GM12873 (cell line): ENCODE measurements at regions not wholly inside any gene's neighbourhood (a gene's known extent, or its start where the extent isn't known, plus 50 kb on each side); places are given as distances from the start of the nearest gene placed in this dataset.

Experiments used
- TF ChIP-seq, protein P1 (sequence below): IDR thresholded peaks from 2 replicates; pipeline ENCODE4 v1.5.1; 2012; ENCODE audit warnings: low read depth, mild to moderate bottlenecking, moderate library complexity, low read length, control low read depth; ENCODE audit not compliant: insufficient read depth; ENCODE audit errors: missing control alignments

DNA sequence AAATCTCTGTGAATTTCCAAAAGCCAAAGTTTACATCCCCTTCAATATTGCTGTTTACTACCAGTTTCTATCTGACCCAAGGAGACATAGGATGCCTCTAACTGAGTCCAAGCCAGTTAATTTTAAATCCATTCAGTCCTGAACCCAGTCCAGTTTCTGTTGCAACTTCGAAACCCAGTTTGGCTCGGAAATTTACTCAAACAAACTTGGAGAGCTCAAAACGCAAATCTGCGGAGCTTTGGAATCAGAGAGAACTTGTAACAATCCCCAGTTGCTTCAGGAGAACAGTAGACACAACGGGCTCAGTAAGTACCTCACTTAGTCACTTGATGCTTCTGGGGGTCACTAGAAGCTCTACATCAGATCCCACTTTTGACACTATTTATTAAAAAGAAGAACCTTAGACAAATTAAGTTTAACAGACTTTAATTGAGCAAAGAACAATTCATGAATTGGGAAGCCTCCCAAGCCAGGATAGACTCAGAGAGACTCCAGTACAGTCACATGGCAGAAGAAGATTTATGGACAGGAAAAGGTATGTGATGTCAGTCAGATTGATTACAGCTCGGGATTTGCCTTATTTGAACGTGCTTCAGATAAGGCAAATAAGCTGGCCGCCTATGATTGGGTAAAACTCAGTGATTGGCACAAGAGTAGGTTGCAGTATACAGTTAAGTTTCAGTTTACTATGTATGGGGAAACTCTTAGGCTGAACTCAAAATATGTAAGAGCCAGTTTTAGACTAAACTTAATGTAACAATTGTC, 118.0 kb downstream of the RFPL4B start:
- TF ChIP-seq, protein P1, sequence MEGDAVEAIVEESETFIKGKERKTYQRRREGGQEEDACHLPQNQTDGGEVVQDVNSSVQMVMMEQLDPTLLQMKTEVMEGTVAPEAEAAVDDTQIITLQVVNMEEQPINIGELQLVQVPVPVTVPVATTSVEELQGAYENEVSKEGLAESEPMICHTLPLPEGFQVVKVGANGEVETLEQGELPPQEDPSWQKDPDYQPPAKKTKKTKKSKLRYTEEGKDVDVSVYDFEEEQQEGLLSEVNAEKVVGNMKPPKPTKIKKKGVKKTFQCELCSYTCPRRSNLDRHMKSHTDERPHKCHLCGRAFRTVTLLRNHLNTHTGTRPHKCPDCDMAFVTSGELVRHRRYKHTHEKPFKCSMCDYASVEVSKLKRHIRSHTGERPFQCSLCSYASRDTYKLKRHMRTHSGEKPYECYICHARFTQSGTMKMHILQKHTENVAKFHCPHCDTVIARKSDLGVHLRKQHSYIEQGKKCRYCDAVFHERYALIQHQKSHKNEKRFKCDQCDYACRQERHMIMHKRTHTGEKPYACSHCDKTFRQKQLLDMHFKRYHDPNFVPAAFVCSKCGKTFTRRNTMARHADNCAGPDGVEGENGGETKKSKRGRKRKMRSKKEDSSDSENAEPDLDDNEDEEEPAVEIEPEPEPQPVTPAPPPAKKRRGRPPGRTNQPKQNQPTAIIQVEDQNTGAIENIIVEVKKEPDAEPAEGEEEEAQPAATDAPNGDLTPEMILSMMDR = no peak

DNA sequence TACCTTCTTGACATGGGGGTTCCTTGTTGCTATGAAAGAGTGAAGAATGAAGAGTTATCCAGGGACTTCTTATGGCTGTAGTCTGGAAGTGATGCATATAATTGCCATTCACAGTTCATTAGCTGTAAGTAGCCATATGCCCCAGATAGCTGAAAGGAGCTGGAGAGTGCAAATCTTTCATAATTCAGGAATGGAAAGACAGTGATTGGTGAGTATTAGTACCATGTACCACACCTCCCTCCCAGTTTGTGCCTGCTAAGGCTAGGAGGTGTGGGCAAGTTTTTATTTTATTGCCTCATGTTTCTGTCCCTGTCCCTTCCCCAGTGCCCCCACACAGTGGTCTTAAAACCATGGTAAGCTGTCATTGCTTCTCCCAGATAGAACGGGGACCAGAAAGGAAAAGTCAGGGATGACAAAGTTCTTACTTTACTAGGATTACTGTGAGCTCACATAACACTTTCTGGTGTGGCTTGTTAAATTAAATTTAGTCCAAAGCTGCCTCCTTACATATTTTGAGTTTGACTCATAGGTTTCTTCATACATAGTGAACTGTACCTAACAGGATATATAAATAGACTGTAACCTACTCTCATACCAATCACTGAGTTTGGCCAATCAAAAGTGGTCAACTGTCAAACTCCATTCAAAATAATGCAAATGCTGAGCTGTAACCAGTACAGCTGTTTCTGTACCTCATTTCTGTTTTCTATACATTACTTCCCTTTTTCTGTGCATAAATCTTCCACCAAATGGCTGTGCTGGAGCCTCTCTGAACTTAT, 119.4 kb downstream of the RFPL4B start:
- TF ChIP-seq, protein P1 = no peak

DNA sequence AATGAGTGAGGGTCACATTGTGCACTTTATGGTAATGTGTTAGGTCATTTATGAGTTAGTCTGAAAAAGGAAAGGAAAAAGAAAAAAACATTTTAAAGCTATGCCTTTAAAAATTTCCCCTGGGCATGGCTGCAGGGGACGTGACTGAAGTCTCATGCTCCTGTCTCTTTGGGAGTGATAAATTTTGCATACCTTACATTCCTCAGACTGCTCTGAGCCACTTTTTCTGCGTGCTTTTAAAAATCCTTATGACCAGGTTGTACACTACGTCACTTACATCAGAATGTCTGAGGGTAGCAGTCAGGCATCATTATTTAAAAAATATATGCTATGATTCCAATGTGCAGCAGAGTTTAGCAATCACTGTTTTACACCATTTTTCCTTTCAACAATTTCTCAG, 121.2 kb downstream of the RFPL4B start:
- TF ChIP-seq, protein P1 = no peak

DNA sequence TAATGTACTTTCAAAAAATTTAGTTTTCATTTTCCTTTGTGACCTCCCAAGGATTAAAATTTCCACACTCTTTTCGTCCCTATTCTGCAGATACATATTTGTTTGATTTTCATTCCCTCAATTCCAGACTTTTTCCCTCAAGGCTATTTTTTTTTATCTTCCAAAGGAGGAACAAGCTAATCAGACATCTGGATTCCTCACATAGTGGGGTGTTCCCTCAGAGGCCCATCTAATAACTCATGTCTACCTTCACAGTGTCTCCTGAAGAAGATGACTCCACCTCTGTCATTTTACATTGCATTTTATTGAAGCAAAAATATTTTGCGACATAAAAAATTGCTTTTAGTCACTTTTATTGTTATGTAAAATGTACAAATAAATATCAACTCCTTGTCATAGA, 122.2 kb downstream of the RFPL4B start:
- TF ChIP-seq, protein P1 = no peak

DNA sequence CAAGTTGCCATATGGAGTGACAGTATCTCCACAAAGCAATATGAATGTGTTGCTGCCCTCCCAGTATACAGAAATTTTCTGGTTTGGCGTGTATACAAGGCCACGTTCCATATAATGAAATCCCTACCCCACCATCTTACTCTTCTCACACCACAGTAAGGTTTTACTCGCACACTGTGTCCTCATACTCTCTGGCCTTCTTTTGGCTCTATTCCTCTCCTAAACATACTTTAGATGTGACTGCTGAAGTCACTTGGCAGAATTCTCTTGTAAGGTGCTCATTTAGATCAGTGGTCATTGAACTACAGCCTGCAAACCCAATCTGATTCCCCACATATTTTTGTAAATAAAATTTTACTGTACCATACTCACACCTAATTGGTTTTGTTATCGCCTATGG, 123.2 kb downstream of the RFPL4B start:
- TF ChIP-seq, protein P1 = no peak

DNA sequence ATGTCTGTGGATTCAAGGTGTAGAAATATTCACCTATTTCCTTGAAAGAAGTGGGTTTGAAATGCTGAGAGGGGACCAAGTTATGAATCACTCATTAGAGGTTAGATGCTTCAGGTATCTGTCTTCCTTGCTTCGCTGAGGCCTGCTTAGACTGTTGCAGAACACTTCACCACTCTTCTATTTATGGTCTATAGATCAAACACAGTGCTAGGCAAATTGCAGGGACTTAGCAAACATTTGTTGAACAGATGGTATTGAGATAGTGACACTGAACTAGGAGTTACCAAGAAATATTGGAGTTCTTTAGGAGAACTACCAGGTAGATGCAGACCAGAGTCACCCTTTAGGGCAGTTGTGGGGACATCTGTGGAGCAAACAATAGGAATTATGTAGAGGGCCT, 123.8 kb downstream of the RFPL4B start:
- TF ChIP-seq, protein P1 = no peak

DNA sequence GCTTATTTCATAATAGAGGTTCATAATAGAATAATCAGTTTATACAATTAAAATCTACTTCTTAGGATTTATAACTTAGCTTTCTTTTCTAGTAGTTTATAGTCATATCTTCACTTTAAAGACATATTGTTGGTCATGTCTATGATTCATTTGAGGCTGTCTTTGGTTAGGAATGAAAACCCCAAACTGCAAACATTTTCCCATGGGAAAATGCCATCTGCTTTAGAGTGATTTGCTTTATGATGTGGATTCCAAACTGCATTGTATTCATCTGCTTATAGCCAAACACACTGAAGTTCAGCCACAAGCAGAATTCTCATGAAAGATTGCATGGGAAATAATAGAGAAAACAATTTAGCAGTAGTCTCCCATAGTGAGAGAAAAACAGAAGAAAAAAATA, 128.0 kb downstream of the RFPL4B start:
- TF ChIP-seq, protein P1 = no peak
